OCI-LY7 (cell line): ENCODE measurements at regions not wholly inside any gene's neighbourhood (a gene's known extent, or its start where the extent isn't known, plus 50 kb on each side); places are given as distances from the start of the nearest gene placed in this dataset.

Source experiments
- BruUV-seq: library from RNA; stranded (reverse); fragments of 400-500 nt; replicated peaks from 2 replicates; lab custom pipeline; 2021; lab: Mats Ljungman, UMichigan
- CTCF ChIA-PET: fragments of 300-600 bp; sonication (Branson Sonifier 250); formaldehyde crosslinking; loops from one replicate; lab custom pipeline; 2022; ENCODE audit warnings: antibody characterized with exemption; ENCODE audit not compliant: unreplicated experiment; lab: Charles Lee
- POLR2A ChIA-PET: fragments of 300-600 bp; sonication (Branson Sonifier 250); formaldehyde crosslinking; loops from one replicate; lab custom pipeline; 2022; ENCODE audit warnings: antibody characterized with exemption; lab: Charles Lee
- DNase-seq: peaks from one replicate; pipeline ENCODE4 v3.0.0-alpha.2; 2015; ENCODE audit warnings: low spot score
- H2AFZ ChIP-seq: fragments of 200-600 bp; sonication (generic), shearing (Covaris generic); 2 replicates; pipeline ENCODE4 v1.6.1; 2014; ENCODE audit warnings: mild to moderate bottlenecking, antibody characterized with exemption, low read length, moderate library complexity
- H3K27ac ChIP-seq: fragments of 200-600 bp; sonication (generic); 2 replicates; pipeline ENCODE4 v1.5.1; 2014; ENCODE audit warnings: mixed run types, low read depth, mild to moderate bottlenecking, moderate library complexity, low read length, inconsistent platforms; ENCODE audit not compliant: poor library complexity, severe bottlenecking
- H3K36me3 ChIP-seq: fragments of 200-600 bp; sonication (generic); 2 replicates; pipeline ENCODE4 v1.6.1; 2014; ENCODE audit warnings: mild to moderate bottlenecking, antibody characterized with exemption, low read length, moderate library complexity, mixed read lengths; ENCODE audit not compliant: insufficient read depth
- H3K4me1 ChIP-seq: fragments of 200-600 bp; sonication (generic); 2 replicates; pipeline ENCODE4 v1.5.1; 2014; ENCODE audit warnings: mild to moderate bottlenecking, low read length; ENCODE audit not compliant: insufficient read depth, poor library complexity, severe bottlenecking
- H3K4me2 ChIP-seq: fragments of 200-600 bp; sonication (generic); 2 replicates; pipeline ENCODE4 v1.6.1; 2014; ENCODE audit warnings: mild to moderate bottlenecking, low read length
- H3K4me3 ChIP-seq: fragments of 200-600 bp; sonication (generic); 2 replicates; pipeline ENCODE4 v1.5.1; 2014; ENCODE audit warnings: mild to moderate bottlenecking, low read depth, low read length; ENCODE audit not compliant: poor library complexity, severe bottlenecking
- H3K79me2 ChIP-seq: fragments of 200-600 bp; sonication (generic); 2 replicates; pipeline ENCODE4 v1.6.1; 2016; ENCODE audit warnings: low read depth, mild to moderate bottlenecking, low read length, moderate library complexity, mixed read lengths; ENCODE audit not compliant: insufficient read depth
- H3K9me2 ChIP-seq: fragments of 200-600 bp; sonication (generic); 2 replicates; pipeline ENCODE4 v1.6.1; 2016; ENCODE audit warnings: mild to moderate bottlenecking, low read length, mixed read lengths; ENCODE audit not compliant: insufficient read depth
- H3K9me3 ChIP-seq: fragments of 200-600 bp; sonication (generic); 2 replicates; pipeline ENCODE4 v1.6.1; 2014; ENCODE audit warnings: mild to moderate bottlenecking, mixed run types, low read length, mixed read lengths
- H4K20me1 ChIP-seq: fragments of 200-600 bp; sonication (generic); 2 replicates; pipeline ENCODE4 v1.6.1; 2014; ENCODE audit warnings: mild to moderate bottlenecking, antibody characterized with exemption, low read length, moderate library complexity, mixed read lengths; ENCODE audit not compliant: insufficient read depth
- CTCF ChIP-seq: fragments of 200-600 bp; sonication (generic); conservative IDR thresholded peaks from 2 replicates; pipeline ENCODE4 v1.5.1; 2014; ENCODE audit warnings: mild to moderate bottlenecking, antibody characterized with exemption, low read length, moderate library complexity, mixed read lengths
- EZH2phosphoT487 ChIP-seq: fragments of 200-600 bp; sonication (generic); IDR thresholded peaks from 2 replicates; pipeline ENCODE4 v1.6.1; 2018; ENCODE audit warnings: low read depth, borderline replicate concordance, mild to moderate bottlenecking, mixed run types, antibody characterized with exemption, low read length, moderate library complexity, mixed read lengths
- intact Hi-C: fragments of 100-400 bp; cut with micrococcal nuclease; formaldehyde crosslinking; loops from one replicate; pipeline ENCODE4 v1.10.0; 2022; ENCODE audit not compliant: unreplicated experiment

- no peaks in the 10 kb centered on the region for H3K36me3 ChIP-seq
- no peaks in the 10 kb centered on the region for H3K4me1 ChIP-seq
- H4K20me1 ChIP-seq: no peaks in the 10 kb centered on the region
- no peaks in the 10 kb centered on the region for H3K9me2 ChIP-seq
- CTCF ChIA-PET: no interaction called here
- no peak overlapping the region for H3K4me3 ChIP-seq
- H3K79me2 ChIP-seq: no peaks in the 10 kb centered on the region
- POLR2A ChIA-PET: interaction anchor here (1.1 kb wide), 1 partner anchor 40 kb away, joined by 3 read pairs; no protein-coding TSS in a partner anchor
- BruUV-seq: no TSS peak
- H3K9me3 ChIP-seq: no peaks in the 10 kb centered on the region
- no peak overlapping the region for H3K27ac ChIP-seq
- intact Hi-C loops: no loop called here
- no peak overlapping the region for H3K4me2 ChIP-seq
- no peak for DNase-seq
- no peak overlapping the region for H2AFZ ChIP-seq
- TF ChIP-seq CTCF (no peak), EZH2phosphoT487 (no peak)
Measured at GRCh38 chr6:78101387-78101786, 448.5 kb downstream of the MEI4 start.

GRCh38 chr6:78110641-78111040 lies 457.8 kb downstream of the MEI4 start:
- intact Hi-C loops: no loop called here
- CTCF ChIA-PET: no interaction called here
- no peaks in the 10 kb centered on the region for H3K36me3 ChIP-seq
- no peak overlapping the region for H3K4me2 ChIP-seq
- no peaks in the 10 kb centered on the region for H4K20me1 ChIP-seq
- H3K4me1 ChIP-seq: no peaks in the 10 kb centered on the region
- POLR2A ChIA-PET: no interaction called here
- no peaks in the 10 kb centered on the region for H3K9me3 ChIP-seq
- H3K4me3 ChIP-seq: no peak overlapping the region
- TF ChIP-seq EZH2phosphoT487 (no peak), CTCF (no peak)
- no peak for DNase-seq
- H3K27ac ChIP-seq: no peak overlapping the region
- no TSS peak for BruUV-seq
- no peak overlapping the region for H2AFZ ChIP-seq
- no peaks in the 10 kb centered on the region for H3K9me2 ChIP-seq
- no peaks in the 10 kb centered on the region for H3K79me2 ChIP-seq

- H3K4me3 ChIP-seq: no peak overlapping the region
- H3K36me3 ChIP-seq: no peaks in the 10 kb centered on the region
- intact Hi-C loops: no loop called here
- H3K27ac ChIP-seq: no peak overlapping the region
- ChIA-PET CTCF (no interaction called here), POLR2A (no interaction called here)
- no peaks in the 10 kb centered on the region for H3K9me2 ChIP-seq
- H4K20me1 ChIP-seq: no peaks in the 10 kb centered on the region
- no TSS peak for BruUV-seq
- H3K4me1 ChIP-seq: no peaks in the 10 kb centered on the region
- no peaks in the 10 kb centered on the region for H3K79me2 ChIP-seq
- H3K4me2 ChIP-seq: no peak overlapping the region
- TF ChIP-seq EZH2phosphoT487 (no peak), CTCF (no peak)
- H3K9me3 ChIP-seq: 0 out of 2 replicates have a peak, but pooled peaks cover 4% of the 10 kb centered on the region
- no peak for DNase-seq
- no peak overlapping the region for H2AFZ ChIP-seq
Measured at GRCh38 chr6:78117966-78118365, 465.1 kb downstream of the MEI4 start.
